Astrocyte (in vitro differentiated cells and primary cell): ENCODE measurements at regions not wholly inside any gene's neighbourhood (a gene's known extent, or its start where the extent isn't known, plus 50 kb on each side); places are given as distances from the start of the nearest gene placed in this dataset.
"Not testable (repeated sequence)": the region's sequence is repeated elsewhere in the genome, so short reads cannot be mapped to it uniquely, and the experiment has no call there.

Experiments used
- DNase-seq: peaks from one replicate; pipeline ENCODE4 v3.0.0-alpha.2; 2010; ENCODE audit warnings: low read depth
- FAIRE-seq: peaks from 2 replicates; lab custom pipeline; 2011; peaks lifted over from hg19 to GRCh38; lab: Jason Lieb, UNC
- H2AFZ ChIP-seq: 2 replicates; pipeline ENCODE4 v1.6.0; 2012; ENCODE audit warnings: low read depth, low read length, inconsistent platforms
- H3K27ac ChIP-seq: 2 replicates; pipeline ENCODE4 v1.5.1; 2011; ENCODE audit warnings: low read depth, low read length, inconsistent platforms
- H3K27me3 ChIP-seq: 2 replicates; pipeline ENCODE4 v1.6.0; 2011; ENCODE audit warnings: low read length, inconsistent platforms; ENCODE audit not compliant: insufficient read depth
- H3K36me3 ChIP-seq: 2 replicates; pipeline ENCODE4 v1.5.1; 2011; ENCODE audit warnings: low read length, inconsistent platforms; ENCODE audit not compliant: insufficient read depth
- H3K4me1 ChIP-seq: 2 replicates; pipeline ENCODE4 v1.5.1; 2011; ENCODE audit warnings: low read length, inconsistent platforms; ENCODE audit not compliant: insufficient read depth
- H3K4me2 ChIP-seq: 2 replicates; pipeline ENCODE4 v1.6.0; 2012; ENCODE audit warnings: low read length, inconsistent platforms
- H3K4me3 ChIP-seq: 2 replicates; pipeline ENCODE4 v1.5.1; 2011; ENCODE audit warnings: low read depth, mild to moderate bottlenecking, low read length, inconsistent platforms; ENCODE audit not compliant: insufficient read depth
- H3K79me2 ChIP-seq: 2 replicates; pipeline ENCODE4 v1.6.0; 2012; ENCODE audit warnings: mild to moderate bottlenecking, low read length, inconsistent platforms; ENCODE audit not compliant: insufficient read depth
- H3K9ac ChIP-seq: 2 replicates; pipeline ENCODE4 v1.6.0; 2012; ENCODE audit warnings: mild to moderate bottlenecking, low read length, inconsistent platforms
- H3K9me3 ChIP-seq: 2 replicates; pipeline ENCODE4 v1.5.1; 2012; ENCODE audit warnings: low read depth, mild to moderate bottlenecking, low read length, inconsistent platforms; ENCODE audit not compliant: insufficient read depth
- H4K20me1 ChIP-seq: 2 replicates; pipeline ENCODE4 v1.6.0; 2012; ENCODE audit warnings: low read length, inconsistent platforms; ENCODE audit not compliant: insufficient read depth
- H3K27ac Mint-ChIP-seq: one replicate; pipeline ENCODE4 v1.8.0; 2021; ENCODE audit warnings: mild to moderate bottlenecking, mixed read lengths; ENCODE audit not compliant: unreplicated experiment
- H3K27me3 Mint-ChIP-seq: one replicate; pipeline ENCODE4 v1.8.0; 2021; ENCODE audit warnings: low read depth, mixed read lengths; ENCODE audit not compliant: unreplicated experiment
- H3K36me3 Mint-ChIP-seq: one replicate; pipeline ENCODE4 v1.8.0; 2021; ENCODE audit warnings: low read depth, mixed read lengths; ENCODE audit not compliant: unreplicated experiment
- H3K4me1 Mint-ChIP-seq: one replicate; pipeline ENCODE4 v1.8.0; 2021; ENCODE audit warnings: low read depth, mixed read lengths; ENCODE audit not compliant: unreplicated experiment
- H3K4me3 Mint-ChIP-seq: one replicate; pipeline ENCODE4 v1.8.0; 2021; ENCODE audit warnings: mild to moderate bottlenecking, moderate library complexity, mixed read lengths; ENCODE audit not compliant: unreplicated experiment
- H3K9me3 Mint-ChIP-seq: one replicate; pipeline ENCODE4 v1.8.0; 2021; ENCODE audit warnings: mild to moderate bottlenecking, mixed read lengths; ENCODE audit not compliant: unreplicated experiment
- CTCF ChIP-seq: IDR thresholded peaks from 2 replicates; pipeline ENCODE4 v1.5.1; 2011; ENCODE audit warnings: low read depth, mild to moderate bottlenecking, inconsistent platforms, low read length, moderate library complexity; ENCODE audit not compliant: insufficient read depth
- EZH2 ChIP-seq: IDR thresholded peaks from 2 replicates; pipeline ENCODE4 v1.6.1; 2012; ENCODE audit warnings: mild to moderate bottlenecking, low read length, inconsistent platforms; ENCODE audit not compliant: insufficient read depth

GRCh38 chr1:239989990-239990389 is 101.7 kb upstream of the FMN2 start:
- DNase-seq (no peak), FAIRE-seq (no peak)
- TF ChIP-seq CTCF = no peak
- TF ChIP-seq EZH2 = no peak
- no peak overlapping the region for H3K4me3 ChIP-seq
- H4K20me1 ChIP-seq = no peaks in the 10 kb centered on the region
- peaks cover 13% of the 10 kb centered on the region for H3K27me3 ChIP-seq
- H2AFZ ChIP-seq = no peak overlapping the region
- no peaks in the 10 kb centered on the region for H3K4me1 ChIP-seq
- Mint-ChIP-seq H3K4me3 (no peak overlapping the region), H3K4me1 (no peaks in the 10 kb centered on the region), H3K27me3 (peaks cover 14% of the 10 kb centered on the region), H3K36me3 (no peaks in the 10 kb centered on the region), H3K9me3 (peaks cover 4% of the 10 kb centered on the region), H3K27ac (no peak overlapping the region)
- no peaks in the 10 kb centered on the region for H3K9me3 ChIP-seq
- H3K4me2 ChIP-seq = no peak overlapping the region
- no peaks in the 10 kb centered on the region for H3K79me2 ChIP-seq
- no peak overlapping the region for H3K9ac ChIP-seq
- H3K36me3 ChIP-seq = no peaks in the 10 kb centered on the region
- no peak overlapping the region for H3K27ac ChIP-seq

GRCh38 chr1:239992566-239992965 is 99.1 kb upstream of the FMN2 start:
- peaks cover 25% of the 10 kb centered on the region for H3K27me3 Mint-ChIP-seq
- H3K4me1 Mint-ChIP-seq, H2AFZ ChIP-seq, H3K36me3 Mint-ChIP-seq, H4K20me1 ChIP-seq, H3K4me2 ChIP-seq, H3K79me2 ChIP-seq, H3K9me3 ChIP-seq, H3K4me1 ChIP-seq, H3K27ac ChIP-seq, DNase-seq, H3K36me3 ChIP-seq, H3K27ac Mint-ChIP-seq, H3K9ac ChIP-seq, H3K4me3 ChIP-seq, H3K9me3 Mint-ChIP-seq, FAIRE-seq, H3K4me3 Mint-ChIP-seq: not testable (repeated sequence)
- H3K27me3 ChIP-seq = peaks cover 26% of the 10 kb centered on the region

GRCh38 chr1:239993366-239993765 is 98.3 kb upstream of the FMN2 start:
- no peak overlapping the region for H3K4me3 ChIP-seq
- peaks cover 26% of the 10 kb centered on the region for H3K27me3 ChIP-seq
- H3K9me3 Mint-ChIP-seq = peaks cover 4% of the 10 kb centered on the region
- no peaks in the 10 kb centered on the region for H4K20me1 ChIP-seq
- H3K4me3 Mint-ChIP-seq = no peak overlapping the region
- H3K4me2 ChIP-seq = no peak overlapping the region
- no peaks in the 10 kb centered on the region for H3K36me3 Mint-ChIP-seq
- H3K4me1 ChIP-seq = no peaks in the 10 kb centered on the region
- no peaks in the 10 kb centered on the region for H3K9me3 ChIP-seq
- no peak overlapping the region for H3K9ac ChIP-seq
- TF ChIP-seq CTCF (no peak), EZH2 (no peak)
- H3K36me3 ChIP-seq = no peaks in the 10 kb centered on the region
- no peak overlapping the region for H3K27ac ChIP-seq
- H3K4me1 Mint-ChIP-seq = no peaks in the 10 kb centered on the region
- DNase-seq = no peak
- H2AFZ ChIP-seq = no peak overlapping the region
- H3K27me3 Mint-ChIP-seq = peaks cover 22% of the 10 kb centered on the region
- no peak for FAIRE-seq
- H3K79me2 ChIP-seq = no peaks in the 10 kb centered on the region
- H3K27ac Mint-ChIP-seq = no peak overlapping the region
